A172 (cell line): ENCODE measurements at regions not wholly inside any gene's neighbourhood (a gene's known extent, or its start where the extent isn't known, plus 50 kb on each side); places are given as distances from the start of the nearest gene placed in this dataset.

Source experiments
- DNase-seq: peaks from one replicate; pipeline ENCODE4 v3.0.0-alpha.2; 2015; ENCODE audit warnings: low spot score

DNA sequence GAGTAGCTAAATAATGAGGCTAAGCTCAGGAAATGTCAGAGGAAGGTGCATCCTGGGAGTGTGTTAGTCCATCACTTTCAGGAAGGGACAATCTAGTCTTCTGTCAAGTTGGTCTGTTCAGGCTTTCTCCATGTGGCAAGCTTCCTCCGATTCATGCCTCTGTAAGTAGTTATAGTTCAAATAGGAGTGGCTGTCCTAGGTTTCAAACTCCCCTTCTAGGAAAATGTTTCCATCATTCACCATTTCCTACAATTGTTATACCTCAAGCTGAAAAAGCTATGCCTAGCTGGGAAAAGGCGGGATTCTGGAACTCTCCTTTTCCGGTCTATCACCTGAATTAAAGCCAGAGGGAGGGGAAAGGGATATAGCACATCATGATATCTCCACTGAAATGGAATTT, 287.7 kb upstream of the ZSWIM2 start:
- no peak for DNase-seq

DNA sequence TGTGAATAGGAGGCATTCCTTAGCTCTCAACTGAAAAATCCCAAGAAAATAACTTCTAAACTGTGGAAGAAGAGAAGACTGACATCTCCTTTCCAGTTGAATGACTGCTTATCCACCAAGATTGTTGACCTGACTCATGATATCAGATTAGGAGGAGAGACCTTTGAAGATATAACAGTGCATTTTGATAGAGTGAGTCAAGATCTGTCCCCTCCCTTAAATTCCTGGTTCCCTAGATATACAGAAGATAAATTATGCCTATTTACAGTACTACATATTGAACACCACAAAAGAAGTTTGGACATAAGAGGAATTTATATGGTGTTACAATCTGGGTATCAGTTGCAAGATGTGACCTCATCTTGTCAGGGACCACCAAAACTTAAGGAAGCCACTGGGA, 285.3 kb upstream of the ZSWIM2 start:
- peak; percentile 11 for DNase-seq

DNA sequence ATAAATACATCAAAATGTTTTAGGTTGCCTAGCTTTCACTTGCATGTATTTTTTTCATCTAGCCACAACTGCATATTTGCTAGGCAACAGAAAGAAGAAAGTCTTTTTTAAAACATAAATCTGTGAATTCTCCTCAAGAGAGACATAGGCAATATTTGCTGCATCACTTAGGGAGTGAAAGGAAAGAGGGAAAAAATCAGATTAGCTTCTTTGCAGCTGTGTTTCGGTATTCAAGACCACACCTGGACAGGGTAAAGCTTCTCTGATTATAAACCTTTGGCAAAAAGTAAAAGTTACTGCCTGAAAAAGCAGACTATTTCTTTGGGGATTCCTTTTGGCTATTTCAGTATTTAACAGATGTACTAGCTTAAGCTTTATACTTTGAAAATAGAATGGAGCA, 280.9 kb upstream of the ZSWIM2 start:
- no peak for DNase-seq

DNA sequence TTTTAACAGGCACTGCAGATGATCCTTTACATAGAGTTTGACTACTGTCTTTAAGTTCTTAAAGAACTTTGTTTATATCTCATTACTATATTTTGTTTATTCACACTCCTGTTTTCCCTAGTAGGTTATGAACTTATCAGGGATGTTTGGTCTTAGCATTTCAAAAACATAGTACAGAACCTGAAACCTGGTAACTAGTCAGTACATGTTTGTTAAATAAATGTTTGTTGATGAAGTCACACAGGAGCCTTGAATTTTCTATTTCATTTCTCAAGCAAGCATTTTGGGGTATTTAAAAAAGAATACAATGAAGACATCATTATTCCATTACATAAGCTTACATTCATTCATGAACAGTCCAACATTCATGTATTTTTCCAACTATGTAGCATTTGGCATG, 280.3 kb upstream of the ZSWIM2 start:
- no peak for DNase-seq

DNA sequence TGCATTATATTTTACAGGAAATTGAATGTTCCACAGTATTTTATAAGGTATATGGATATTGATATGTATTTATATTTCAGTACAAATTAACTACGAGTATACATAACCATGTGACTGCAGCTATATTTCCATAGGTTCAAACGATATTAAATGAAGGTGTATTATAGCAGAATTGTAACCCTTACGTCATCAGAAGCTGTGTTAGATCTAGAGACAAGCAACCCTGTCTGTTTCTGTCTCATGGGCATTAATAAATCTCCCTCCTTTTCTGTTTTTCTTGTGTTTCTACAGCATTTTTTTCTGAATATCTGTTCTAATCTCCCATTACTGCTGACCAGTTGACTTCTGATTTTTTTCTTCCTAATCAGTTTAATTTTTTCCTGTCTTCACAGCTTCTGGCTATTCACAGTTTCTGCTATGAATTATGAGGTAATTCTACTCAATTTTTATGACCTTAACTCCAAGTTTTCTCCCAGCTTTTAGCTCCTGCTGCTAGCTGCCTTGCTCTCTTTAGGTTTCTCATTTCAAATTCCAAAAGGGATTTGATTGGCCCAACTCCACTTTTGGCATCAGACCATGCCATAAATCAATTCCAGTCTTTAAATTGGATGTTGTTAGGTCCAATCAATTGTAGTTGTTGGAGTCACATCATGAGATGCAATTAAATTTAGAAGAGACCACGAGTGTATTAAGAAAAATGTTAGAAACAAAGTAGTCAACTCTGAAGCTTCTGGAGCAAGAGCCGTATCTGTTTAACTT, 277.5 kb upstream of the ZSWIM2 start:
- DNase-seq: no peak

DNA sequence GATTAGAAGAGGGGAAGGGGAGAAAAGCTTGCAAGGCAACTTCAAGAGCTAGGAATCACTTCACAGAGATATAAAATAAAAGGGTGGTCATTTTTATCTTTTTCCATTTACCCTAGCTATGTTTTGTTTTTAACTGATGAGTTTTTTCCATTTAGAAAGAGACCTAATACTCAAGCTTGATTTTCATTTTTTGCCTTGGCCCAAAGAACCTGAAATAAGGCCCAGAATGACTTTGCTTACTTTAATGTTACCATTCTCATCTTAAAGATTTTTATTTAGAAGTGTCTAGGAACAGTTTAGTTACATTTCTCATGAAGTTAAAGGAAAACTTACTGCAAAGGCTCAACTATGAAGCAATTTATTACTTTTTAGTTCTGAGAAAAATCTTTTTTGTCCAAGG, 276.3 kb upstream of the ZSWIM2 start:
- no peak for DNase-seq

DNA sequence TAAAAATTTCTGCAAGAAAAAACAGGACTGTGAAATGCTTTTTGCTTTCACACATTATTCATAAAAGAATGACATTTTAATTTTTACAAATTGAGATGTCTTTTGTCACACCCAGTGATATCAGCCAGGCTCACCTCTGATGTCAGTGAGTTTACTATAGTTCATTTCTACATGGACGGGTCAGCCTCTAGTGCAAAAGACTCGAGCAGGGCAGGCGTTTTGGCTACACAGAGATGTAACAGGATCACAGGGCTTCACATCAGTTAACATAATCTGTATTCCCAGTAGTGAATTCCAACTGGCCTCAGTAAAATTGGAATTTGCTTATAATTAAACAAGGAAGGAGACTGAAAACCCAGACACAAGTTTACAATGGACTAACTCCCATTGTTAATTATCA, 275.6 kb upstream of the ZSWIM2 start:
- no peak for DNase-seq

DNA sequence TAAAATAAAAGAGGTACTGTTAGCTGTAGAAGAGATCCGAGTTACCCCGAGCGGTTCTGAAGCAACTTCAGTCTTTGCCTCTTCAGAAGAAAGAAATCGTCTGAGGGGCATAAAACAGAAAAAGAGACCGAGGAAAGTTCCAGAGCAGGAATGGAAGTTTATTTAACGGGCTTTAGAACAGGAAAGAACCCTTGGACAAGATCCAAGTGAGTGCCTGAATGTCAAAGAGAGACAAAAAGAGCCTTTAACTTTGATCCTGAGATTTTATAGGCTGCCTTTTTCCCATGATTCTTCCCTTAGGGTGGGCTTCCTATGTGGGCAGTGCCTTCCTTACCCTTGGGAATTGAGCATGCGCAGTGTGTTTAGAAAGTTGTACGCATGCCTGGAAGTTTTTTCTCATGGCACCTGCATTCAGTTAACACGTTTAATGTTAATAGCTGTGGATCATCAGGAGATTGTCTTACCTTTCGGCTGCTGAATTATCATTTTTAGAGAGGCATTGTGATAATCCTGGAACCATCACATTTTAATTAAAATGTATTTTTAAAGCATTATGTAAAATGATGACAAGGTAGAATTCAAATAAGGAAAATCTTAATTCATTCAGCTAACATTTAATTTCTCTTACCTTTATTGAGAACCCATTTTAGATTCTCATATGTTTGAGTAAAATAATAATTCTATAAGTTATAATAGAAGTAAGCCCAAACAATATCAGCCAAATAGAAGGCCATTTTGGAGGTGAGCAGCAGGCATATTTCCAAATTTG, 269.5 kb upstream of the ZSWIM2 start:
- DNase-seq: no peak

DNA sequence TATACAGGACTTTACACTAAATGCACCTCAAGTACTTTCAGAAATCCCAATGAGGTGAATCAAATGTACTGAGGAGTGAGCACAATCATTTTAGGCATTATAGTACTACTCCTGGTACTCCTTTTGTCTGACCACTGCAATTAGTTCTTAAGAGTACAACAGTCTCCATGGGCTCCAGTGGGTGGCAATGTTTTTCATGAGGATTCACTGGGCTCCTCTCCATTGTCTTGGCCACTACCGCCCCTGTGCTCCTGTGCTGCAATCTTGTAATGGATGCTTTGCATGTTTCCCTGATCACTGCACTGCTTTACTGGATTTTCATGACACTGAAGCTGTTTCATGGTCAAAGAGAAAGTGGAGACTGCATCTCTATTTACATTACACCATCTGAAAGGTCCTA, 268.5 kb upstream of the ZSWIM2 start:
- DNase-seq: no peak

DNA sequence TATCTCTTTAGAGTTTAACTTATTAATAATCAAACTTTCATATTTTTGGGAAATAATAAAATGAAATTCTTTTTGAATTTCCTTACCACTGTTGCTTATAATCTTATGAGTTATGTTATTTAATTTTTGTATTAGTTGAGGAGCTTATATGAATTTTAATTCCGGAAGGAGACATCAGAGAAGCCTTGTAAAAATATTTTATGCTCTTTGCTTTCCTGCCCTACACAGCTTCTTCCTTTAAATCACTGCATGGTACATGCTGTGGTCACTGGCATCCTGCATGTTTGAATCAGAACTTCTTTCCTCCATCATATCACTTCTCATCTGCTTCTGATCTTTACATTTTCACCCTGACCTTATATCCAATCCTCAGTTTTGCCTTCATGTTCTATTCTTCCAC, 266.7 kb upstream of the ZSWIM2 start:
- DNase-seq: no peak

DNA sequence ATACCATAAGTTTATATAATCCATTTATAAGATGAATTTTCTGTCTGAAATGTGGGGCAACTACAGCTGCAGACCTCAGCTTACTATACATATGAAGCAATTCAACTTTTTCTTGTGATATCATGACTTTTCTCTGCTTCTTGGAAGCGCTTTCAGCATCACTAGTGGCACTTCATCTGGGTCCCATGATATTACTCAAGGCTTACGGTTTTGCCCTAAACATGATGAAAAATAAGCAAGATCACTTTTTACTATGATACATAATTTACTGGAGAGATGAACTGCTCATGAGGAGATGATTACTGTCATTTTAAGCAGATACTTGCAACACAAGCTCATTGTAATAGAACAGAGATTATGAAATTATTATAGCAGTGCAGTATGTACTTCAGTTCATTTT, 258.0 kb upstream of the ZSWIM2 start:
- no peak for DNase-seq

DNA sequence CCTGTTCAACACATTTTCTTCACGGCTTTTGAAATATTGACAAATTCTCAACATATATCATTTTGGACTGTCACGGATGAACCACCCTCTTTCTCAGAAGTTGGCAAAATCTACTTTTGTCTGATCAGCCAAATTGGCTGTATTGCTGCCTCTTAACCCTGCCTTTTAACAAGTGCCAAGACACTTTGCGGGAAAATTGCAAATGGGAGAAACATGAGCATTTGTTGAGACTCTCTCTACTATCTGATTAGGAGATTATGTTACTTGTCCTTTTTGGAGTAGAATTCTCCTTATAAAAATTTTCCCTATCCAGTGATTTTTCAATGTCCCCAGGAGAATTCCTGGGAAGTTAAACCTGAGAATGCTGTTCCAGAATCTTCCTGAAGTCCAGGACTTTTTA, 256.2 kb upstream of the ZSWIM2 start:
- no peak for DNase-seq

DNA sequence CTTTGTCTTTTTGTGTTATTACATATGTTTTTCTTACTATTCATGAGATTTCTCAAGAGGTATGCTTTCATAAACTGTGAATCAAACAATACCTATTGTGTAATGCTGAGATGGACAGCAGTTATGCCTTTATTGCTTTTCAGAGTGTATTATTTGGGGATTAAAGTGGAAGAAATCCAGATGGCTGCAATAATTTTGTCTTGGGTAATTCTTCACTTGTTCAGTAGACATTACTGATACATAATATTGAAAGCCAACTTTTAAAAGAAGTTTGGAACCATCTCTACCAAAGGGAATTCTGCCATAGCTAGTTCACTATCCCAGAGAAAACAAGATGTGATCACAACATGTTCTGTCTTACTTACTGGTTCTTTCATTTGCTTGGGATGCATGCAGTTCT, 253.4 kb upstream of the ZSWIM2 start:
- DNase-seq: no peak

DNA sequence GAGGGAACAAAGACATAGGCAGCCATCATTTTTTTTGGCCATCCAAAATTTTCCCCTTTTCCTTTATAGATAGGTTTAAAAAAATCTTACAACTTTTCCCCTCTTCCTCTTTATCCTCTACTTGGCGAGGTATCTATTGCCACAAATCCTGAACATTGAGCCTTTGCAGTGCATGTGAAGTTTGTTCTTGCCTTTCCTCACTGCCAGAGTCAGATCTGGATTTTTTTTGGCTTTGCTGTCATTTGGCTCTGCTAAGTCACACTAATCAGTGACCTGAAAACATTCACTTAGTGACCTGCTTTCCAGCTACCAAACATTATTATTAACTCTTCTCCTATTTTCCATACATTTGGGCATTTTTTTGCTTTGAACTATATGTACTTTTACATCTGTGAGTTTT, 249.2 kb upstream of the ZSWIM2 start:
- DNase-seq: no peak

DNA sequence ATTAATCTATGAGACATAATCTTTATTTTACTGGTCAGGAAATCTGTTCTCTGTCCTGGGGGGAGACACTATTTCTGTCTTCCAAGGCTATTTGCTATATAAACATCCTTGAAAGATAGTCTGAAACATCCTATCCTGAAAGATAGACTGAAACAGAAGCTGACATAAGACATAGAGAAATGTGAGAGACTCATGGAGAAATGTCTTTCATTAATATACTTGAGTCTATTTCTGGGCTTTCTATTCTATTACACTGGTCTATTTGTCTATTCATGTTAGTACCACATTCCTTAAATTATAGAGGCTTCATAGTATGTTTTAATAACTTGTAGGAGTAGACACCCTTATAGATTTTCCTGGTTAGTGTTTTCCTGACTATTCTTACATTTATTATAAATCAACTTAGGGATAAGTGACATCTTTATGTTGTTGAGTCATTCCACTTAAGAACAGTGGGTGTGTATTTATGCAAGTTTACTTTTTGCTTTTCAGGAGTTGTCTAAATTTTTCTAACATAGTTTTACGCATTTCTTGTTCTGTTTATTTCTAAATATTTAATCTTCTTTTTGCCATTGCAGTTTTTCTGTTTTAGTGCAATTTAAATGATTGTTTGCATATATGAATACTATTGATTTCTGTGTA, 244.9 kb upstream of the ZSWIM2 start:
- peak; percentile 13 for DNase-seq

DNA sequence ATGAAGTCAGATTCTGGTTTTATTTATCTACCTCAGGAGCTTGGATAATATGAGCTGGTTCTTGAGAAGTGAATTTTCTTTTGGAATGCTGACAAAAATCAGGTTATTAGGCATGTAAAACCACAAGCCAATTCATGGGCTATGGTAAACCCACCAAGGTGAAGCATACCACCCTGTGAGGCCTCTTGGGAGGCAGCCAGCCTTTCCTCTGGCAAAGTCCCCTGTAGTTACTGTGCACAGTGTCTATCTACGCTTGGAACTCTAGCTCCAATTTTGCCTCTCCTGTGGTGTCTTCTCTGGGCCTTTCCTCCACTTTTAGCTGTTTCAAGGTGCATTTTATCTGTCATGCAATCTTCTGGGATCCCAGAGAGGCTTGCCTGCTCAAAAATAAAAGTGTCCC, 242.7 kb upstream of the ZSWIM2 start:
- DNase-seq: no peak

DNA sequence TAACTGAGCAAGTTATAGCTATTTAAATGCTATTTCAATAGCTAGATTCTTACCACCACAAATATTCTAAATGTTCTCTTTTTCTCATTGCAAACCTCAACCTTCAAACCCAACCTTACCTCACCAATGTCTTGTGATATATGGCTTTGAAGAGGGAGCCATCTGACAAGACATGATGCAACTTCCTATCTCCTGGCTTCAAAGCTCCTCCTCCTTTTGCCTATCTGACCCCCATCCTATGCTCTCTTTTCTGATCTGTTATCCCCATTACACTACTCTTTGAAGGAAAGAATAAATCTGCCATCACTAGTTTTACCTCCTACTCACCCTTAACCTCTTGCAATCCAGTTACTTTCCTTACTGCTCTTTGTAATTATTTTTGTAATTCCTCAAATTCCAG, 235.6 kb upstream of the ZSWIM2 start:
- no peak for DNase-seq

DNA sequence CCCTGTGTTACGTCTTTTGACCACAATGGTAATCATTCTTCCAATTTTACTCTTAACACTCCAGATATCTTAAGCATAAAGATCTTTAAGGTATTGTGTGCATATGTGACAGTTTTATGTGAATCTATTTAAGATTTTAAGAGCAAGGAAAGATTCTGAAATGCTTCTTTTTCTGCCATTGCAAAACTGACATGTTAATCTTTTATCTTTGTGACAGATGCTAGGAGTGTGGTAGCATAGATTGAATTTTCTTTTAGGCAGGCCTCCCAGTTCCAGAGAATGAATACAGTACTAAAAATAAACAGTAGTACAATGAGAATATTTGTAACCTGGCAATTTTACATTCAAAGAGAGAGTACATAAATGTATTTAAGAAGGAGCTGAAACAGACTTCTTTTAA, 232.5 kb upstream of the ZSWIM2 start:
- DNase-seq: no peak

DNA sequence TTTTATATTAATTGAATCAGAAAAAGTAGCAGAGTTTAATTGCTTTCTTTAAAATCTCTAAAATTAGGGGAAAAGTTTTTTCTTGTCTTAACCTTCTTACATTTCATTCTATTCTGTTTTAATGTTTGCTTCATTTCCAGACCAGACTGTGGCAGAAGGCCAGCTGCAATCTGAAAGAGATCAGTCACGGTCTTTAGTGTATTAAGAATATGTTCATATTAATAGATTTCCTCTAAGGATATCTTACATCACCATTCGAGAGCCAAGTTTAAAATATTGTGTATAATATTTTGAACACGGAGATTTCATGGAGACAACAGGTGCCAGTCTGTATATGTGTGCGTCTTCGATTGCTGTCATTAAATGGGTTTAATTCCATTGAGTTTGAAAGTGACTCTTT, 230.9 kb upstream of the ZSWIM2 start:
- DNase-seq: no peak

DNA sequence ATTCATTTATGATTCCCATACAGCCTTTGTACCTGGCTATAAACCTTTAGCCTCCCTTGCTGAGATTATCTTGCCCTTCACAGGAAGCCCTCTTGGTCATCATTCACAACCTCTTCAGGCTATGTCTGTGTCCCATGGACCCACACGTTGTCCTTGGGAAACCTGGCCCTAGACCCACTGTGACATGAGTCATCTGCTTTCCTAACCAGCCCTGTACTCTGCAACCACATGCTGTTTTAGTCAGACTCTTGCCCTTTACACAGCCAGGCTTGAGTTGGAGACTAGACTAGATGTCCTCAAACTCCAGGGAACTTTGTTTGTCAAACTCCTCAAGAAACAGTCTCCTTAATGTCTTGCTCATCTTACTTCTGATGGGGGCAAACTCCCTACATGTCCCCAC, 229.3 kb upstream of the ZSWIM2 start:
- peak; percentile 8 for DNase-seq

DNA sequence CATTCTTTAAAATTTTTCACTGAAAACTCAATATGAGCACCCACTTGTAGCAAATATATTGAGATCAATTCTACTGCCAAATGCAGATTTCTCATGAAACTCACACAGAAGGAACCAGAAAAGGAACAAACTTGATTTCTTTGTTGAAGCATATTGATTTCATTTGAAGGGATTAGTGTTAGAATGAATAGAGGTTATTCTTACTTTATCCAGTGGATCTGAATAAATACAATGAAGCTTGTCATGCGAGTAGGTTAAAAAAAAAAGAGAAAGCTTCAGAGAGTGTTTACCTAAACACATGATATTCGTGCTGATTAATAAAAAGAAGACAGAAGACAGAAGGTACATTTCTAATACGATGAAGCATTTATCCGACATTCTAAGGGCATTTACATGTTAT, 226.7 kb upstream of the ZSWIM2 start:
- DNase-seq: no peak

DNA sequence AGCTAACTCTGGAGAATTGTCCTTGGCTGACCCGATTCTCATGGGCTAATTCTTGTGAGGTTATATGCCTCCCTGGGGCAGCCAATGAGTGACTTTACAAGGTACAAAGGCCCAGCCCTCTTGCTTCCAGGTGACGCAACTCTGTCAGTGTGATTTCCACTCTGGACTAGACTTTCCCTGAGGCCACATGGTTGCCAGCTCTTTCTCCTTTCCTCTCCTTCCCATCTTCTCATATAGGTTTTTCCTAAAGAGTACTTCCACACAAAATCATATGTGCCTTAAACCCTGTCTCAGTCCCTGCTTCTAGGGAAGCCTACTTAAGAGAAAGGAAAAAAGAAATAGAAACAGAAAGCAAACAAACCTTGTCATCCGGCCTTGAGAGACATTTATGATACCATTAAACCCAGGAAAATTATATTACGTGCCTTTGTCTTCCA, 226.2 kb upstream of the ZSWIM2 start:
- DNase-seq: no peak

DNA sequence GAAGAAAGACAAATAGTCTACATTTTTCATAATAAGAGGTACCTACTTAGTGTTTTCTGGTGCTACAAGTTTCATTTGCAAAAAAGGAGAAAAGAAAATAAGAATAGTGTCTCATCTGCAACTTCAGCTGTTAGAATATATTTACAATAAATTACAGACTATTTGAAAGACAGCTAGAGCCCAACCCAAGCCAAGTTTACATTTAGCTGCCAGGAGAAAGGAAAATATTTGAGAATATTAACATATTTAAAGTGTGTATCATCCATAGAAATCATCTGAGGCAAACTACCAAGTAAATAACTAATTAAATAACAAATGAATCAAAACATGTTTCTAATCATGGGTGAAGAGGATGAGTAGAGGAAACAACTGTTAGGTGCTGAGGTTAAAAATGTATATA, 209.2 kb upstream of the ZSWIM2 start:
- DNase-seq: no peak
